HepG2 (cell line): ENCODE measurements at regions not wholly inside any gene's neighbourhood (a gene's known extent, or its start where the extent isn't known, plus 50 kb on each side); places are given as distances from the start of the nearest gene placed in this dataset.

ENCODE experiments used
- CC2D1A ChIP-seq: sonication (generic); formaldehyde crosslinking; IDR thresholded peaks from 2 replicates; pipeline ENCODE4 v1.8.1; 2023; ENCODE audit warnings: mild to moderate bottlenecking, missing genetic modification reagents
- CTCF ChIP-seq: sonication (generic); formaldehyde crosslinking; IDR thresholded peaks from 2 replicates; pipeline ENCODE4 v1.5.0; 2020; ENCODE audit warnings: mild to moderate bottlenecking, missing genetic modification reagents, moderate library complexity
- DMTF1 ChIP-seq: sonication (generic); formaldehyde crosslinking; IDR thresholded peaks from 2 replicates; pipeline ENCODE4 v1.4.0; 2020; ENCODE audit warnings: mild to moderate bottlenecking, missing genetic modification reagents
- GATA4 ChIP-seq: sonication (generic); IDR thresholded peaks from 2 replicates; pipeline ENCODE4 v1.6.1; 2016; ENCODE audit warnings: antibody characterized with exemption, low read depth, borderline replicate concordance
- KMT2B ChIP-seq: IDR thresholded peaks from 2 replicates; pipeline ENCODE4 v1.6.1; 2016; ENCODE audit warnings: missing genetic modification reagents, missing compliant biosample characterization
- POLR2A ChIP-seq, 2 experiments: IDR thresholded peaks; 2 replicates each; pipeline ENCODE4 v1.6.1; 2011; ENCODE audit warnings: low read depth in 2 of 2, low read length in 2 of 2, mild to moderate bottlenecking in 1 of 2, moderate library complexity in 1 of 2; ENCODE audit not compliant: insufficient read depth in 1 of 2
- TAF15 ChIP-seq: fragments of 200-400 bp; formaldehyde crosslinking; IDR thresholded peaks from one replicate; pipeline ENCODE4 v1.6.1; 2018; ENCODE audit warnings: mild to moderate bottlenecking, low read depth, low read length; ENCODE audit not compliant: poor library complexity, severe bottlenecking
- ZNF431 ChIP-seq: sonication (generic); formaldehyde crosslinking; IDR thresholded peaks from 2 replicates; pipeline ENCODE4 v1.9.0; 2022; ENCODE audit warnings: missing genetic modification reagents, low read depth, mild to moderate bottlenecking, borderline replicate concordance
- ZNF510 ChIP-seq: sonication (generic); formaldehyde crosslinking; IDR thresholded peaks from 2 replicates; pipeline ENCODE4 v1.4.0; 2020; ENCODE audit warnings: low read depth, mild to moderate bottlenecking, missing genetic modification reagents
- ZNF713 ChIP-seq: sonication (generic); formaldehyde crosslinking; IDR thresholded peaks from 2 replicates; pipeline ENCODE4 v1.4.0; 2020; ENCODE audit warnings: mild to moderate bottlenecking, missing genetic modification reagents

GRCh38 chr3:3305084-3305483 lies 125.6 kb upstream of the CRBN start:
- no peak for TF ChIP-seq TAF15
- TF ChIP-seq ZNF713 (CRISPR knock-in tag): no peak
- no peak for TF ChIP-seq KMT2B
- TF ChIP-seq CC2D1A (CRISPR knock-in tag): no peak
- no peak for TF ChIP-seq ZNF510 (CRISPR knock-in tag)
- TF ChIP-seq GATA4: no peak
- no peak for TF ChIP-seq CTCF (CRISPR knock-in tag)
- TF ChIP-seq DMTF1 (CRISPR knock-in tag): no peak
- TF ChIP-seq ZNF431 (CRISPR knock-in tag): no peak
- no peak for TF ChIP-seq POLR2A (IDR thresholded peaks at IDR 0.05; ENCODE audit: insufficient read depth in 1 of 2, low read depth in 2 of 2, low read length in 2 of 2)
